ENCODE measurements at regions not wholly inside any gene's neighbourhood (a gene's known extent, or its start where the extent isn't known, plus 50 kb on each side); places are given as distances from the start of the nearest gene placed in this dataset.

DNA sequence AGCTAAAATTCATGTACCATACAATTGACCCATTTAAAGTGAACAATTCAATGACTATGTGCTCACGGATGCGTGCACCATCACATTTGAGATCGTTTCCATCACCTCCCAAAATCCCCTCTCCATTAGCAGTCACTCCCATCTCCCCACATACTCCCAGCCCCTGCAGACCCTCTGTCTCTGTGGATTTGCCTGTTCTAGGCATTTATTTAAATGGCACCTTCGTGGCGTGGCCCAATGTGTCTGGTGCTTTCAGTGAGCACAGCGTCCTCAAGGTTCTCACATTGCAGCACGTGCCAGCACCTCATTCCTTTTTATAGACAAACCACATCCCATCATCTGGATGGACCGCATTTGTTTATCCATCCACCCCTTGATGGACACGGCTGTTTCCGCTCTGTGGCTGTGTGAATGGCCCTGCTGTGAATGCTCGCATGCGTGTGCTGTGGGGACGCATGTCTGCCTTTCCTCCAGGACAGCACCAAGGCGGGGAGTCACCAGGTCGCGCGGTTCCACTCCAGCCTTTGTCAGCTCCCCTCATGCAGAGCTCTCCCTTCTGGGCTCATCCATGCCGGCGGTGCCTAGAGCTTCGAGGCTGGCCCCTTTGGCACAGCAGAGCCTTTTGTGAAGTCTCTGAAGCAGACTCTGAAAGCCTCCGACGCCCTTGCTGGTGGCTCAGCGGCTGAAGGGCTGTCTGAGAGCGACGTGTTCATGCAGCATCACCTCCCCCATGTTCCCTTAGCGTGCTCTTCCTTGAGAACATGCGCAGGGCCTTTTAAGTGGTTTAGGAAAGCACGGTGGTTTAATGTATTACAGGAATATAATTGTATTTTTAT is 184.4 kb downstream of the KIF26A start:
- no peak for DNase-seq

- no peak for DNase-seq
Observed at GRCh38 chr14:104323551-104324175, 185.3 kb downstream of the KIF26A start.

DNA sequence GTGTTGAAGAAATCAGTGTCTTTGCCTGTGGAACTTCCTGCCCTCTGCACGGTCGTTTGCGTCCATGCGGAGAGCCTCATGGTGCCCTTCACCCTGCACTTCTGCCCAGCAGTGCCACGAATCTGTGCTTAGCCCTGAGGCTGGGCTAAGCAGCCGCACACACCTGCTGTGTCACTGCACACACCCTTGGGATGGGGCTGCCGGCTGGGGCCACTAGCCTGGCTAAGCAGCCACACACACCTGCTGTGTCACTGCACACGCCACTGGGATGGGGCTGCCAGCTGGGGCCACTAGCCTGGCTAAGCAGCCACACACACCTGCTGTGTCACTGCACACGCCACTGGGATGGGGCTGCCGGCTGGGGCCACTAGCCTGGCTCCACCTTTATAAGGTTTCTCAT is 188.5 kb downstream of the KIF26A start:
- DNase-seq: no peak

DNA sequence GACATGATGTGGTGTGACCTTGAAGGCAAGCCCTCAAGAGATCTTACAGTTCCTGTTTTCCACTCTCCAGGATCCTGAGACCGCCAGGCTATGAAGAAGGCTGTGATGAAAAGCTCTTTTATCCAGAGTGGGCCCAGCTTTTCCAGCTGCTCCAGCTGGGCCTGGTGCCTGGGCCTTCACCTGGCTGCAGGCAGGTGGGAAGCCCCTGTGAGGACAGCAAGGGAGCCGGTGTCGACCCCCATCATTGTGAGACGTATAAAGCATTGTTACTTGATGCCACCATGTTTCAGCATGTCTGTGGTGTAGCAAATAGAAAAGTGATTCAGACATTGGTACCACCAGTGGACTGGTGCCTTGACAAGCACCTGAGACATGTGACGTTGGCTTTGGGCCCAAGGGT is 190.2 kb downstream of the KIF26A start:
- DNase-seq: no peak

- no peak for DNase-seq
Observed at GRCh38 chr14:104329793-104330192, 191.4 kb downstream of the KIF26A start.

DNA sequence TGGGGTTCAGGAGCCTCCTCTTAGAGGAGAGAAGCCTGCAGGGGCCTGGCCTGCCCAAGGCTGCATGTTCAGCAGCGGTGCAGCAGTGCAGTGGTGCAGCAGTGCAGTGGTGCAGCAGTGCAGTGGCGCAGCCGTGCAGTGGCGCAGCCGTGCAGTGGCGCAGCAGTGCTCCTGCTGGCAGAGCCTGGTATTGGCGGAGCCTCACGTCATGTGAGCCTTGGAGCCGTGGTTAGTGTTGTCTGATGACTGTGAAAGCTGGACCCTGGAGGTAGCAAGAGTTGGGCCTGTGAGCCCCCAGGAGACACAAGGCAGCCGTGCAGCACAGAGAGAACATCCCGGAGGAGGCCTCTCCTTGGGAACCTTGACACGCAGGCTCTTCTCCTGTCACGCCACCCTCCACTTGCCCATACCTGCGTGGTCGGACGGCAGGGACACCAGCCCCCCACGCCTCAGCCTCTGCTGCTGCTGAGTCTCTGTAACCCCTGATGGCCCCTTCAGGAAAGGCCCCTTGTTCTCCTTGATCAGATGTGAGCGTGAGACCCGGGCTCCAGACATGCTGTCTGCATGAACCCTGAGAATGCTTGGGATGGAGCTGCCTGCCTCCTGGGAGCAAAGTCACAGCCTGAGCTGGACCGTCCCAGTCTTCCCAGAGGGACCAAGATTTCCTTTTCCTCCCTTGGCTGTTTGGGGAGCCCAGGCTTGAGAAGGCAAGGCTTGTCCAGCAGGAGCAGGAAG is 193.7 kb downstream of the KIF26A start:
- no peak for DNase-seq

- DNase-seq: no peak
Observed at GRCh38 chr14:104332634-104333270, 194.4 kb downstream of the KIF26A start.

GRCh38 chr14:104333646-104334423 is 195.4 kb downstream of the KIF26A start:
- DNase-seq: no peak

DNA sequence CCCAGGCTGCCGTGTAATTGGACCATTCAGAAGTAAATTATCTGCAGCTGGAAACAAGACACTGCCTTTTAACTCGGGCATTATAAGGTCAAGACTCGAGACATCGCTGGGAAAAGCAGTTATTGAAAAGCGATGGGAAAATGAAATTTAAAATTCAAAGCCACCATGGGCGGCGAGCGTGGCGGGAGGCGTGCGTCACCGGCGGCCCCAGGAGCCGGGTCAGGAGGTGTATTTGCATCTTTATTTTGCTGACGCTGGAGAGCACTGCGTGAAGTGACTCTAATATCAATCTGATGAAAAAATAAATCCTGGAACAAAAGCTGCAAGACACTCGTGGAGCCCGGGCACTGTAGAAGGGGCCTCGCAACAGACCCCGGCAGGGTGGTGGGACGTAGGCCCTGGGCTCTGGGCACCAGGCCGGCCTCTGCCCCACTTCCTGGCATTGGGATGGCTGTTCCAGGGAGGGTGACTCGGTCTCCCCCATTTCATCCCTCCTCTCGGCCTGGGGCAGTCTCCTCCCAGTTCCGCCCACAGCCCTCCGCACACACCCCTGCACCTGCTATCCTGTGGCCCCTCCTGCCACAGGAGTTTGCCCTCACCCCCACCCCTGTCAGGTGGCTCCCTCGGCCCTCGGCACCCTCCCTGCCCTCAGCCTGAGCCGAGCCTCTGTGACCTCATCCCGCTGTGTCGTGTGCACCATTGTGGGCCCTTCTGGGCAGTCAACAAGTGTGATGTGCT is 196.2 kb downstream of the KIF26A start:
- no peak for DNase-seq

DNA sequence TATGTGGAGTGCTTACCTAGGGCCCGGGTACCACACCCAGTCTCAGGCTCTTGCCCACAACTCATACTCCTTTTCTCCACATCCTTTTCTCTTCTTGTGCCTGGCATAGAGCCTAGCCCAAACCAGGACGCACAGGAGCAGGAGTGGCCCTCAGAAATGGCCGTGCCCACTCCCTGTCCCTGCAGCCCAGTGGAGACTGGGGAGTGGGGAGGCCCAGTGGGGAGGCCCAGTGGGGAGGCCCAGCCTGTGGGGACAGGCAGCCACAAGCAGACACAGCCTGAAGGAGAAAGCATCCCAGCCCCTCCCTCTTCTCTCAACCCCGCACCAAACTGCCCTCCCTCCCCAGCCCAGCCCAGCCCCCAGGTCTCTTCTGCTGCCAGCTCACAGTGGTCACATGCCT is 196.8 kb downstream of the KIF26A start:
- no peak for DNase-seq

GRCh38 chr14:104335611-104336010 is 197.2 kb downstream of the KIF26A start:
- DNase-seq: no peak

DNA sequence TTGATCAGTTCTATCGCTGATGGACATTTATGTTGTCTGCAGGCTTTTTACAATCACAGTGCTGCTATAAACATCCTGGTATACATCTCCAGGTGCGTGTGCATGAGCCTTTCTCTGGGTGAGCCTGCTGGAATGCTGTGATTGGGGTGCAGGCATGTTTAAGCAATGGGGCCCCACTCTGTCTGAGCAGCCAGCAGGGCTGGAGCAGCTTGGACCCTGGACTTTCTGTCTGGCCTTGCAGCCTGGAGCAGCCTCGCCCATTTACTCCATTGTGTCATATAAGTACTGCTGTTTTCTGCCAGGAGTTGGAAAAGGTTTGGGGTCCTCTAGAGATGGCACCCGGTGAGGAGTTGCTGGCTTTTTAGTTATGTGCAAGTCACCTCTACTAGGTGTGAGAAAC is 199.0 kb downstream of the KIF26A start:
- no peak for DNase-seq

DNA sequence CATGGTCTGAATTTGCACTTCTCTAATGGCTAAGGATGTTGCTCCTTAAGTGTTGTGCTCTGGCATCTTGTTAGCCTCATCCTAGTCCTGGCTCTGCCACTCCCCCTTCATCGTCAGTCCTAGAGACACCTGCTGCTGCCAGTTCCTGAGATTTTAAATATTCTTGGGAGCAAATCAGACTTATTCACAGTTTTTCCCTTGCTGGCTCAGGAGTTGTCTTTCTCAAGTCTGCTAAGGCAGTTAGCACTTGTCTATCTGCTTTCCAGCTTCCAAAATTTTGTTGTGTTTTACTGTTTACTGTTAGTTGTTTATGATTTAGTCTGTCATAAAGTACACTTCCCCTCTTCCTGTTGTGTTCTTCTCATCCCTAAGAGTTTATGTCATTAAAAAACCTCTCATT is 201.0 kb downstream of the KIF26A start:
- no peak for DNase-seq

- no peak for DNase-seq
Observed at GRCh38 chr14:104339829-104340228, 201.4 kb downstream of the KIF26A start.

DNA sequence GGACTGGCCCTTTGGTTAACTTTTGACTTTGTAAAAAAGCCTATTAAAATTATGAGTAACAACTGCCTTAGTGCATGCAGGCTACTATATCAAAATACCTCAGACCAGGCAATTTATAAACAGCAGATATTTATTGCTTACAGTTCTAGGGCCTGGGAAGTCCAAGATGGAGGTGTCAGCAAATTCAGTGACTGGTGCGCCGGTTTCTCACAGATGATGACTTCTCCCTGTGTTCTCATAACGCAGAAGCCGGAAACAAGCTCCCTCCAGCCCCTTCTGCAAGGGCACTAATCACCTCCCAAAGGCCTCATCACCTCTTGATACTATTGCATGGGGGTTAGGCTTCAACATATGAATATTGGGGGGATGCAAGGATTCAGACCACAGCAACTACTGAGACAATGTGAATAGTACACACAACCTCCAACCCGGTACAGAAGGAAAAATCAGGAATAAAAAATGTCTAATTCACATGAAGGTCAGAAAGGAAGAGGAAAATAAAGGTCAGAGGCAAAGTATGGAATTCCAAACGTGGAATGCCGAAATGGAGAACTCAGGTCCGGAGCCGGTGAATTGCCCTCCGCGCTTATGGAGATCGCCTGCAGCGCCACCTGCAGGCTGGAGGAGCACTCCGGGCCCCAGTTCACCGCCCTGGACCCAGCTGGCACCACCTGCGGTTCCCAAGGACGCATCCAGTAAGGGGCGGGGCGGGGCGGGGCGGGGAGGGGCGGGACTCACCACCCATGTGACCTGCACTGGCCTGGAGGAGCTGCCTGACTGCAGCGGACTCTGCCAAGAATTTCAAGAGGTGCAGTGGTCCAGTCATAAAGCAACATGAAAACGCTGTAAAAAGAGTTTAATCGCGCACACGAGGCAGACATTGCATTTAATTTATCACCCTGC is 203.4 kb downstream of the KIF26A start:
- DNase-seq: no peak

DNA sequence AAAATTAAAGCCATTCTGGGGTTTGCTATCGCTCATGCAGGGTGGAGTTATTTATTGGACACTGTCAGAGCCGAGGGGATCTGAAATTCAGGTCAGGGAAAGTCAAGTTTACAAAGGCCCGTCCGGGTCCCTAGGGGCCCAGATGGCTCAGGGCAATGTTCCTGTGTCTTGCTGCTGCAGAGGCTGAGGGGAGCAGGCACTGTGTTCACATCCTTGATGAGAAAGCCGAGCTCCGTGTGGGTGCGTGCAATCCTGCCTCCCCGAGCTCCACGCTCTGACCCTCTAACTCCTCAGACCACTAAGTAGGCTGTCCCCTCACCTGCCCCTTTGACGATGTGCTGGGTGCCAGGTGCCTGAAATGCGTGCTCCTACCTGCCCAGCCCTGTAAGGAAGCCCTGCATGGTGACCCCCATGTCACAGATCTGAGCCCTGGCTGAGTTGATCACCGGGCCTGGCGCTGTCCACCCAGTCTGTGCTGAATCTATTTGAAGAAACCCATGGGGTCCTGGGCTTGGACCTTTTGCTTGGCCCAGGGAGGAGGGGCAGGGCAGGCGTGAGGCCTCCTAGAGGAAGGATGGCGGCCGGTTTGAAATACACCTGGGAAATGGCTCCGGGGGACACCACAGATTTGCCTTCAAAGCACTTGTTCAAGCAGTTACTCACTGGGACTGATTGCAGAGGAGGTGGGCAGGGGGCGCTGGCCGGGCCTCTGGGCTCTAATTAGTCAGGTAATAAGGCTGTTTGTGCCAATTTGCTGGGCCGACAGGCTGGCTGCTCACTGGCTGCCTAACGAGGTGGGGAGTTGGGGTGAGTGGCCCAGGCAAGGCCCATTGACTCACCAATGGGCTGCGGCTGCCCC is 204.3 kb downstream of the KIF26A start:
- DNase-seq: no peak

GRCh38 chr14:104343294-104343625 is 204.9 kb downstream of the KIF26A start:
- DNase-seq: no peak

DNA sequence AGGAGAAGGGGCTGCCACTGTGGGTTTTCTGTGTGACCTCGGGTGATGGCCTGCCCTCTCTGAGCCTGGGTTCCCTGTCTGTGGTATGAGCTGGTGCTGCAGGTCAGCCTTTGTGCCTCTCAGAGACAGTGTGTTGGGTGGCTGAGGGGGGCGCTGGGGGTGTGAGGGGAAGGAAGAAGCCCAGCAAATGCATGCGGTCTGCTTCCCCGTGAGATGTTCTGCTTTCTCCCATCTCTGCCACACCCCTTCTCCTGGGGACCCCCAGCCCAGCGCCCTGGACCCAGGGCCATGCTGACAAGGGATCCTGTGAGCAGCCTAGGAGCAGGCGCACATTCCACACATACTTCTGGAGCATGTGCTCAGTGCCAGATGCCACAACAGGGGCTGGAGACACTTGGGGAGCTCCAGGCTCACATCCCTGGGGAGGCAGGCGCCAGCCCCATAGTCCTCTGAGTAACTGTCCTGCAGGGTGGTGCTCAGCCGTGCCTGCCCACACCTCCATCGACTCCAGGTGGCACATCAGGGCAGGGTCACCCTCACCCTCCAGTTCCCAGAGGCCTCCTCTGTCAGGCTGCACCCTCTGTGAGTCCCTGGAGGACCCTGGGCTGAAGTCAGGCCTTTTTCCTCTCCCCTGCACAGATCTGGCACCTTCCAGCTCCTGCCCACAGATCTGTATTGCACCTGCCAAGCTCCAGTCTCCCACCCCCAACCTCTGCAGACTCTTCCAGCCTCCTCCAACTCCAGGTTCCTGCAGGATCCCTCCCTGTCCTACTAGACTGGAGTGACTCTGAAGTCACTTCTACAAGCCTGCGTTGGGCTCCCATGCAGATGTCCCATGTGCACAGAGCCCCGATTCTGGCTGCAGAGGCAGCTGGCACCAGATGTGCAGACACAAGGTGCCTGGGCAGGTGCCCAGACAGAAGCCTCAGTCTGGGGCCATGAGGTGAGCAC is 205.6 kb downstream of the KIF26A start:
- DNase-seq: no peak
